GM21367 (cell line): ENCODE measurements at regions not wholly inside any gene's neighbourhood (a gene's known extent, or its start where the extent isn't known, plus 50 kb on each side); places are given as distances from the start of the nearest gene placed in this dataset.
A peak's percentile ranks its signal among the peaks of the same experiment; 100 is the strongest.

Source experiments
- ATAC-seq: cut with Tn5 transposase; IDR thresholded peaks from one replicate; pipeline ENCODE4 v1.9.1; 2021; ENCODE audit not compliant: unreplicated experiment

GRCh38 chr5:122718611-122719010, 56.3 kb upstream of the SNX2 start:
- ATAC-seq, result no peak

GRCh38 chr5:122719991-122720746, 54.7 kb upstream of the SNX2 start:
- no peak for ATAC-seq

- ATAC-seq, result no peak
Observed at GRCh38 chr5:122721127-122721526, 53.8 kb upstream of the SNX2 start.

DNA sequence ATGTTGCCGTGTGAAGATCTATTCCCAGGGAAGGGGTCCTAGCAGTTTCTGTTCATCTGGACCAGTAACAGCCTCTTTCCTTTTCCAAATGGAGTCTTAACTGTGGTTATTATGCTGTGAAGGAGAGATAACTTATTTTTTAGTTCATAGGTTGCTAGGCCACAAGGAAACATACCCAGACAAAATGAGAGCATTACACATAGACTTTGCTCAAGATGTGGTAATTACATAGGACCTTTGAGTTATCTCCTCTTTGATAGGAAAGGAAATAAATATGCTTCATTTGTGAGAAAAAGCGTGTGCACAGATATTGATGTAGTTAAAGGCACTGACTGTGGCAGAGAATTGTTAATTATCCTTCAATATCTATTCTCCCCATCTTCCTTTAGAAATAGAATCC, 52.5 kb upstream of the SNX2 start:
- no peak for ATAC-seq

GRCh38 chr5:122723606-122724352, 51.1 kb upstream of the SNX2 start:
- peak; percentile 95 for ATAC-seq
